ENCODE measurements at regions not wholly inside any gene's neighbourhood (a gene's known extent, or its start where the extent isn't known, plus 50 kb on each side); places are given as distances from the start of the nearest gene placed in this dataset.

GRCh38 chr12:68470664-68471328 lies 138.6 kb upstream of the MDM1 start:
- no peak for DNase-seq (ENCODE audit: low read depth)
- TF ChIP-seq CTCF (IDR thresholded peaks at IDR 0.05; ENCODE audit: control insufficient read depth, insufficient read depth, low read depth, low read length, missing control alignments): no peak
- H3K4me3 ChIP-seq (ENCODE audit: control insufficient read depth, low read depth, low read length): no peak overlapping the region

- DNase-seq (ENCODE audit: low read depth): no peak
- H3K4me3 ChIP-seq (ENCODE audit: control insufficient read depth, low read depth, low read length): no peak overlapping the region
- TF ChIP-seq CTCF (IDR thresholded peaks at IDR 0.05; ENCODE audit: control insufficient read depth, insufficient read depth, low read depth, low read length, missing control alignments): no peak
Observed at GRCh38 chr12:68474467-68475204, 136.1 kb upstream of the RAP1B start.

GRCh38 chr12:68476794-68477193 lies 133.9 kb upstream of the RAP1B start:
- no peak for DNase-seq (ENCODE audit: low read depth)
- no peak for TF ChIP-seq CTCF (IDR thresholded peaks at IDR 0.05; ENCODE audit: control insufficient read depth, insufficient read depth, low read depth, low read length, missing control alignments)
- no peak overlapping the region for H3K4me3 ChIP-seq (ENCODE audit: control insufficient read depth, low read depth, low read length)

- no peak overlapping the region for H3K4me3 ChIP-seq (ENCODE audit: control insufficient read depth, low read depth, low read length)
- TF ChIP-seq CTCF (IDR thresholded peaks at IDR 0.05; ENCODE audit: control insufficient read depth, insufficient read depth, low read depth, low read length, missing control alignments): no peak
- no peak for DNase-seq (ENCODE audit: low read depth)
Observed at GRCh38 chr12:68477261-68477772, 133.4 kb upstream of the RAP1B start.

GRCh38 chr12:68477906-68478305 lies 132.8 kb upstream of the RAP1B start:
- H3K4me3 ChIP-seq (ENCODE audit: control insufficient read depth, low read depth, low read length): no peak overlapping the region
- TF ChIP-seq CTCF (IDR thresholded peaks at IDR 0.05; ENCODE audit: control insufficient read depth, insufficient read depth, low read depth, low read length, missing control alignments): no peak
- no peak for DNase-seq (ENCODE audit: low read depth)

- DNase-seq (ENCODE audit: low read depth): no peak
- no peak overlapping the region for H3K4me3 ChIP-seq (ENCODE audit: control insufficient read depth, low read depth, low read length)
- TF ChIP-seq CTCF (IDR thresholded peaks at IDR 0.05; ENCODE audit: control insufficient read depth, insufficient read depth, low read depth, low read length, missing control alignments): no peak
Observed at GRCh38 chr12:68478516-68479260, 132.0 kb upstream of the RAP1B start.
